ENCODE measurements at regions not wholly inside any gene's neighbourhood (a gene's known extent, or its start where the extent isn't known, plus 50 kb on each side); places are given as distances from the start of the nearest gene placed in this dataset.
"Not testable (repeated sequence)": the region's sequence is repeated elsewhere in the genome, so short reads cannot be mapped to it uniquely, and the experiment has no call there.

DNA sequence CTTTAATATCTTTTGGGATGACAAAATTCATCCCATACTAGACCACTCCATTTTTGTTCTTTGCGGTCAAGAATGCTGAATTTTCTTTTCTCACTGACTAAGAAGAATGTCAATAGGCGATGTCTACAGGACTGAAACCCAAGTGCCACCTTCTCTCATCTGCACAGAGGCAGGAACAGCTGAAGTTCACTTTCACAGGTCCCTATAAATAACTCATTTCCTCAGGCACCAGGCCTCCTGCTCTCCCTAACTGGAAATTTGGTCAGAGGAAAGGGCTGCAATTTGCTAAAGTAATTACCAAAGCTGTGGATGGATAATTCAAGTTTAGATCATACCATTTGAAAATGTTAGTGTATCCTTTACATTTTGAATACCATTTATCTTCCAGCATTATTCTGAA lies 142.9 kb downstream of the DIRAS2 start:
- no peak for DNase-seq (ENCODE audit: low read depth)

DNA sequence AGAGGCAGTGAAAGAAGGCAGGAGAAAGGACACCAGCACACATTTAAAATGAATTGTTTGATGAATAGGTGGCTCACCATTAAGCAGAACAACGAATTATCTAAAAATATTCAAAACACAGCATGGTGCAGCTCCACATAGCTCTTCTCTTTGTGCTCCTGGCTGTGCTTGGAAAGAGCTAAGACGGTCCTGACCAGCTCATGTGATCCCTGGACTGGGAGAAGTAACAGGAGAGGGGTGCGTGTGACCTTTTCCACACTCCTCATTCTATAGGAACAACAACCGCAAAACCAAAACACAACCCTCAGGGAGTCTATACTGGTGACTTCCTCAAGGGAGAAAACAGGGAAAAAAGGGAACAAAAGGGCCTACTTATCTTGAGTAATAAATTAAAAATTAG lies 140.5 kb downstream of the DIRAS2 start:
- no peak for DNase-seq (ENCODE audit: low read depth)

DNA sequence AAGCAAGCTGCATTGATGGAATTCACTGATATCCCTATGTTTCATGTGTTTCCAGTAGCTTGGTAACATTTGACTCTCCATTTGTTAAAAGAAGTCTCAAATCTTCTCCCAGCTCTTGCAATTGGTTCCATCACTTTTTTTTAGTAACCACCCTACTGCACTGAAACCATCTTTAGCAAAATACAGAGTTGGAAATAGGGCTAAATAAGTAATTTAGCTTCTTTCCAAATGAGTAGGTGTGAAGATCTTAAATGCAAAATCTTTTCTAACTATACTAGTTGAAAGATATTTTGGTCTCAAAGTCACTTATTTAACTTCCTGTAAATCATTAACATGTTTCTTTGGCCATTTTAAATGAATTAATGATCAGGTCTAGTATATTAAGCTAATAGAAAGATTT lies 138.1 kb downstream of the DIRAS2 start:
- DNase-seq (ENCODE audit: low read depth): no peak

DNA sequence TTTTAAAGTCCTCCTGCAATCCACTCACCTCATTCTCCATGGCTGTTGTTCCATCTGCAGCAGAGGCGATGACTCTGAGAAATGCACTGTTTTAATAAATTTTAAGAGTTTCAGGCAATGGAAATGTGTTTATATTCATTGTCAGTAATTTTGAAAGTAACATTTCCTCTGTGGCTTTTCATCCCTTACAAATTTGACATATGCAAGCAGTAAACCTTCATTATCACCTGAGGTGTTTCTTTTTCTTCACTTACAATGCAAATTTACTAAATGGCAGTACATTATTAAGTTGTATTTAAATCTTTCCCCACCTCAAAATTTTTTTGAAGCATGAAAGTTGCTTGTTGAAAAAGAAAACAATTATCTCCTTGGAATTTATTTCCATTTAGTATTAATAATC lies 136.9 kb downstream of the DIRAS2 start:
- DNase-seq (ENCODE audit: low read depth): no peak

DNA sequence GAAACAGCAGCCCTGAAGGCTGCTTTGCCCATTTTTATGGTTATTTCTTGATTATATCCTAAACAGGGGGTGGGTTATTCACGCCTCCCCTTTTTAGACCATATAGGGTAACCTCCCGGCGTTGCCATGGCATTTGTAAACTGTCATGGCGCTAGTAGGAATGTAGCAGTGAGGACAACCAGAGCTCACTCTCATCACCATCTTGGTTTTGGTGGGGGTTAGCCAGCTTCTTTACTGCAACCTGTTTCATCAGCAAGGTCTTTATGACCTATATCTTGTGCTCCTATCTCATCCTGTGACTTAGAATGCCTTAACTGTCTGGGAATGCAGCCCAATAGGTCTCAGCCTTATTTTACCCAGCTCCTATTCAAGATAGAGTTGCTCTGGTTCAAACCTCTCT lies 136.2 kb downstream of the DIRAS2 start:
- not testable (repeated sequence) for DNase-seq (ENCODE audit: low read depth)

DNA sequence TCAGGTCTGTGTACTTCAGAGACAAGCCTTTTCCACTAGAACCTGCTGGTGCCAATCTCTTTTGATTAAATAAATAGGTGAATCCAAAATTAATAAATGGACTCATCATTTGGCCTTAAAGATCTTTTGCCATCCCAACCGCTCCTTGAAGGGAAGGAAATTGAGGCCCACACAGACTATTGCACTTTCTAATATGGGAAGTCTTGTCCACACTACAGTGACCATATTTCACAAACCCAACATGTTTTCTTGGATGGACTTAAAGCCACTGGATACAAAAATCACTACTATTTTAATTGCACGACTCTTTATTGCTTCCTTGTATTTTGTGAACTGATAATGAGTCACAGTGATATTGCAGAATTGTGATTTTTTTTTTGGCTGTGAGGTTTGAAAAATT lies 135.0 kb downstream of the DIRAS2 start:
- no peak for DNase-seq (ENCODE audit: low read depth)

DNA sequence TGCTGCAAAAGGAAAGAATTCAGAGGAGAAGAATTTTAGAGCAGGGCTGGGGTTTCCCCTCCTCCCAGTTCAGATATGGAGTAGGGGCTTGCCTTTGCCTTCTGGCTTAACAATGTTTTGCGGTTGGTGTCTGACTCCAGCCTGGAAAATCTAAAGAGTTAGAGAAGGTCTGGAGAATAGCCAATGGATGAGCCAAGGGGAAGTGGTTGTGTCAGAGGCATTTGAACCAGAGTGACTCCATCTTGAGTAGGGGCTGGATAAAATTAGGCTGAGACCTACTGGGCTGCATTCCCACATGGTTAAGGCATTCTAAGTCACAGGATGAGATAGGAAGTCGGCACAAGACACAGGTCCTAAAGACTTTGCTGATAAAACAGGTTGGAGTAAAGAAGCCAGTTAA lies 133.7 kb downstream of the DIRAS2 start:
- peak; percentile 53 for DNase-seq (ENCODE audit: low read depth)

DNA sequence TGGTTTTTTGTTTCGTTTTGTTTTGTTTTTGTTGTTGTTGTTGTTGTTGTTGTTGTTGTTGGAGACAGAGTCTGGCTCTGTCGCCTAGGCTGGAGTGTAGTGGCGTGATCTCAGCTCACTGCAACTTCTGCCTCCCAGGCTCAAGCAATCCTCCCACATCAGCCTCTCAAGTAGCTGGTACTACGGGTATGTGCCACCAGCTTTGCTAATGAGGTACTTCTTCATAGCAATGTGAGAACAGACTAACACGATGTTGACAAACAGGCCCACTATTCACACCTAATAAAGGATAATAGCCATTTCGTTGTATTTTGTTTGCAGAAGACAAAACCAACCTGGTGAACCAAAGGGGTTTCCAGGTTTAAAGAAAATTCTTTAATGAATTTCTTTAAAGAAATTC lies 130.9 kb downstream of the DIRAS2 start:
- DNase-seq (ENCODE audit: low read depth): no peak

DNA sequence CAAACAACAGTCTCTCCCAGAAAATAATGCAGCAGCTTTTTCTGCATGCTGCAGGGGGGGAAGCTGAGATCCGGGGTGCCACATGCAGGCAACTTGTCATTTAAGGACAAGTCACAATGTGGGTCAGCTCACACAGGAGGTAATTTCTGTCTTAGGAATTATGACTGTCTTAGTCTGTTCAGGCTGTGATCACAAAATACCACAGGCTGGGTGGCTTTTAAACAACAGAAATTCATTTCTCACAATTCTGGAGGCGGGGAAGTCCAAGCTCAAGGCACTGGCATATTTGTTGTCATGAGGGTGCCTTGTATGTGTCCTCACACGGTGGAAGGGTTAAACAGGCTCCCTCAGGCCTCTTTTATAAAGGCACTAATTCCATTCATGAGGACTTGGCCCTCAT lies 127.7 kb downstream of the DIRAS2 start:
- DNase-seq (ENCODE audit: low read depth): no peak

DNA sequence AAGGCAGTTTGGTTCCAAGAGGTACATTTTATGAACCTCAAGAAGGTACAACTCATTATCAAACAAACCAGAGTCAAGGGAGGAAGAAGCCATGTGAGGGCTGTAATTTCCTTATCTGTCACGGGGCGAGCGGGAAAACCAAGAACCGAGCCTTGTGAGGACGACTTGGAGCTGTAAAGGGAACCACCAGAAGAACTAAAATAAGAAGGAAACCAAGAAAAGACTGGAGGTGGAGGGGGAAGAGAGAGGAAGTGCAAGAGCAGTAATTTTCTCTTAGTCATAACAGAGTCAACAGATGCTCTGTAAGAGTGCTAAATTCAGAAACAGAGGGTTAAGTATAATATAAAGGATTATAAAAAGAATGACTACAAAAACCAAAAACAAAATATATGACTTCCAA lies 127.1 kb downstream of the DIRAS2 start:
- DNase-seq (ENCODE audit: low read depth): peak; percentile 4

DNA sequence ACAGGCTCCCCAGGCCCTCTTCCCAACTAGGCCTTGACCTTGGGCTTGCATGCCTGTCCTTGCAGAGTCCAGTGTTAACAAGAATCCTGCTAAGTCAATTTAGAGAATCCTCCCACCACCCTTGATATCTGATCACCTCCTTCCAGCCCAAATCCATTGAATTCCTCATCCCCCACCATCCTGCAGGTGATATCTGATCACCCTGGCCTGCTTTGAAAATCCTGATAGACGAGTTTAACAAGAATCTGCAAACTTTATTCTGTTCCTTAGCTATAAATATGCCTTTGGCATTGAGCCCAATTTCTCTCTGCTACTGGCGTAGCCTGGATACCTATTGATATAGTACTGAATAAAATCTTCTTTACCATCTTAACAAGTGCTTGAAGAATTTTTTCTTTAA lies 125.5 kb downstream of the DIRAS2 start:
- no peak for DNase-seq (ENCODE audit: low read depth)

DNA sequence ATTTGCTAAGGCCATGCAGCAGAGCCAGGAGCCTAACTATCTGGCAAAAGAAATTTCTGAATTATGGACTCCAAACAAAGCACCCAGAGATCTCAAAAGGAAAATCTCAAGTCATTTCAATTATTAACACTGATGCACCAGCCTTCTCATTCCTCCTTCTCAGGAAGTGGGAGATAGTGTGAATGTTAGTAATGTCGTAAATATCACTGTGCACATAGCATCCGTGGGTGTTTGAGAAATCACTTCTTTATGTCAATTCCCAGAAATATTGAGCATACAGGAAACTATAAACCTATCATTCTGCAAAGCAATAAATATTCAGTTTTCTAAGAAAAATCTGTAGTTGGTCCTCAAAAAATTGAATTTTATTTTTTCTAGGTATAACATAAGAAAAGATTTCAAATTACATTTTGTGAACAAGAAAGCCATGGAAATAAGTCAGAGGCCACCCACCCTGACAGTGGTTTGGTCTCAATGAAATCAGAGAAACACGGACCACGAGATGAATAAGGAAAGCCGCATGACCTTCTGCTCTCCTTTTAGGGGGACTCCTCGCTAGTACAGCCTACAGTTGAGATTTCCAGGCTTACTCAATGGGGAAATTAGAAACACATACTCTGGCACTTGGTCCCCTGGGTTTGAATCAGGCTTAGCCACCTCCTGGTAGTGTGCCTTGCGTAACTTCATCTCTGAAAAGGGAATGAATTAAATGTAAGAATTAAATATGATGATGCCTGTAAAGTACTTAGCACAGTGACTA lies 120.6 kb downstream of the DIRAS2 start:
- DNase-seq (ENCODE audit: low read depth): no peak

DNA sequence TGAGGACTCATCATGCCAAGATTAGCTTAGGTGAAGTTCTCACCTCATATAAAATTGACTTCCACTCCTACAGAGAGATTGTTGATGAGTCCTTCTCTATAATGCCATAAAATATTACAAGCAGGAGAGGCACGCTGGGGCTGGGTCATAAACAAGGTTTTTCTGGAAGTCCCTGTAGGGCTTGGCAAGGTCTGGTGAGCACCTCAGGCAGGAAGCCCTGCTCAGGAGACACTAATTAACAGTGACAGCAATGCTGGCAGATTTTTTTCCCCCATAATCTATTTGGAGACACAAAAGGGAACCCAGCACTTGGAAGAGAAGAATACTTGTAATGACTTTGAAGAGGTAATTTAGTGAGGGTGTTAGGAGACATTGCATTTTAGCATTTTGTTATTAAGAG lies 118.7 kb downstream of the DIRAS2 start:
- no peak for DNase-seq (ENCODE audit: low read depth)

DNA sequence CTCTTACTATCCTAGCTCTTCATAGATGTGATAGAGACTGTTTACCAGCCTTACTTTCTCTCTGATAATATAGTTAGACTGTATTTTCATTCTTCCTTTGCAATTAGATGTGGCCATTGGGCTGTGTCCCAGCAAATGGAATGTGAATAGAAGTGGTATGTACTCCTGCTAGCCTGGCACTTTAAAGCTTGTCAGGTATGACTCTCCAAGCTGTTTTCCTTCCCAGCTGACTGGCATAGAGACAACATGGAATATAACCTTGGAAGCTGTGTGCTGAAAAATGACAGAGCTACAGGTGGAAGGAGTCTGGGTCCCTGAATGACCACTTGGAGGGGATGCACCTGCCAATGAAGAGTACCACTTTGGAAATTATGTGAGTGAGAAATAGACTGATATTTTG lies 116.2 kb downstream of the DIRAS2 start:
- DNase-seq (ENCODE audit: low read depth): no peak

DNA sequence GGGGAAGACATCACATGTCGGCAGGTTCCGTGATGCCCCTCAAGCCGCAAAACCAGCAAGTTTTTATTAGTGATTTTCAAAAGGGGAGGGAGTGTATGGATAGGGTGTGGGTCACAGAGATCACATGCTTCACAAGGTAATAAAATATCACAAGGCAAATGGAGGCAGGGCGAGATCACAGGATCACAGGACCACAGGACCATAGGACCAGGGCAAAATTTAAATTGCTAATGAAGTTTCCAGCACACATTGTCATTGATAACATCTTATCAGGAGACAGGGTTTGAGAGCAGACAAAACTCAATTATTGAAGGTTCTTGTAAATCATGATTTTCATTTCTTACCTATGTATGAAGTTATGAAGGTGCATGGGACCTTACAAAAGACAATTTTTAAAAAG lies 106.5 kb downstream of the DIRAS2 start:
- not testable (repeated sequence) for DNase-seq (ENCODE audit: low read depth)

DNA sequence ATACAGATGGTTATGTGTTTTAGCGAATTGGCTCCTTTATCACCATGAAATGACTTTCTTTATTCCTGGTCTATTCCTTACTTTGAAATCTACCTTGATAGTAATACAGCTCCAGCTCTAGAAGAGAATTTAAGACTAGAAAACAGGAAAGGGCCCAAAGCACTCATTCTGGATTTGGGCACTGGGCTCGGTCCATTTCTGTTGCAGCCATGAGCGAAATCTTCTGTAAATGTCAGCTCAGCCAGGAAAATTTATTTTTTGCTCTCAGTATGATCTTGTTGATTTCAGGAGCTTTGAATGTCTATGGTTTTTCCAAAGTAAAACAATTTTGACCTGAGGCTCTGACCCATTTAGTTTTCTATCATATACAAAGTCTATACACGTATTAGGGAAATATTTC lies 104.1 kb downstream of the DIRAS2 start:
- no peak for DNase-seq (ENCODE audit: low read depth)

DNA sequence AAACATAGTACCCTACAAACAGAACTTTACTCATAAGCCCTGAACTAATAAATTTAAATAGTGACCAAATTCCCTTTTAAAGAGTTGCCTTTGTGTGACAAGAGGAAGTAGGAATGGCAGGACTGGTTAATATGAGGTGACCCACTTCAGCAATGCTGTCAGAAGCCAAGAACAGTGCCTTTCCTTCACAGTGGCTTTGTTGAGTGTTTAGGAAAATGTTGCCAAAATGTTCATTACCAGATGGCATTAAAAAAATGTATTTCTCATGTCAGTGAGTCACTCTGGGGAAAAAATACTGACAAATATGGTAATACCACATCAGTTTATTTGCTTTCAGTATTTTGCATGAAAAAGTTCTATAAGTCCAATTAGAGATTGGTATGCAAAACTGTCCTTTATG lies 103.3 kb downstream of the DIRAS2 start:
- no peak for DNase-seq (ENCODE audit: low read depth)

DNA sequence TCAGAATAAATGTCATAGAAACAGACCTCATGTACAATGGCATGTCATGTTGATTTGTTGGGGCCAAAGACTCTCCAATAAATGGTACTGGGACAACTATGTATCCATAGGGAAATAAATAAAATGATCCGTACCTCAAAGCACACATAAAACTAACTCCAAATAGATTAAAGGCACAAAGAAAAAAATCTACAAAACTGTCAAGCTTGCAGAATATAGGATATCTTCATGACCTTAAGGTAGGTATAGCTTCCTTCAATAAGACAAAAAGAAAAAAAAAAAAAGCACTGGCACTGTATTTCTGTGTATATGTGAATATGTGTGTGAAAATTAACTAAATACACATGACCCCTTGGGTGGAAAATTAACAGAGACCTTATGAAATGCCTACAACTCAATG lies 101.9 kb downstream of the DIRAS2 start:
- DNase-seq (ENCODE audit: low read depth): no peak

DNA sequence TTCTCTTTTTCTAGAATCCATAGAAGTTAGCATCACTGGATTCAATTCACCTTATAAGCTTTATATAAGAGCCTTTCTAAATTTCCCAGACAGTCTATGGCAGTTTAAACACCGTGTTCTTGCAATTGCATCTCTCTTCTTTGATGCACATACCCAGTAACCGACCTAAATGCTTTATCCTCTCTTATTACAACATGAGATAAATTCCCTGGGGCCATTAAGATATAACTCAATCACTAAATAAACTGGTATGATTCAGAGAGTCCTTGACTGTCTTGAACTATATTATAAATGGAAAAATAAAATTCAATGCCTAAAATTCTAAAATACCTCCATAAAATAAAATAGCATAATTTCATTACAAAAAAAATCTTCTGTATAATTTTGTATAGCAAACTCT lies 98.1 kb downstream of the DIRAS2 start:
- DNase-seq (ENCODE audit: low read depth): no peak

DNA sequence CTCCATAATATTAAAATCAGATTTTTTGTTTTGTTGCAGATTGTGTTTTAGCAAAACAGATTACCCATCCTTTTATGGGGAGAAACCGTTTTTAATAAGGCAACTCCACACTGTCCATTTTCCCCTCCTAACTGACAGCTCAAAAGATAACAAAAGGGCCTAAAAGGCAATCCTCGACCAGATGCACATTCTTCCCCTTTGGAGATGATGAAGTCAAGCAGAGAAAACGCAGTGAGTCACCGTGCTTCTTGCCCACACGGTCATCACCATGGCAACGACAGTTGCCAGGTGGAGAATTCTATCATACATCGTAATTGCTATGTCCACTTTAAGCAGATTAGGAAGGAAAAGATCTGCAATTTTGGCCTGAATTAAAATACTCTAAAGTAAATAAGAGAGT lies 96.4 kb downstream of the DIRAS2 start:
- peak; percentile 82 for DNase-seq (ENCODE audit: low read depth)

DNA sequence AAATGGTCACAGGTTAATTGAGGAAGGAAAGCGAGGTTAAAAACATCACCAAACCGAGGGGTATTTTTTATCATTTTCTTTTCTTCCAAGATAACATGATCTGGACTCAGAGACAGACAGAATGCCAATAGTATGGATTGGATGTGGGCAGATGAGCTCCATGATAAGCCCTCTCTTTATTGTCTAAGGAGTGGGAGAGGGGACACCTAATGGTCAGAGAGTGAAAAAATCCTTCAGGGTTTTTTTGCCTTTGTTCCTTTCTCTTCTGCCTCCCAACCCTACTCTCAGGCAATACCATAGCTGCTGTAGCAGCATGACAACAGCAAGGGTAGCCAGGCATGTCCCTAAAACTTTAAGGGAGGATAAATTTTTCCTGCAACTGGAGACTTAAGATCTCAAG lies 94.7 kb downstream of the DIRAS2 start:
- DNase-seq (ENCODE audit: low read depth): peak; percentile 5

DNA sequence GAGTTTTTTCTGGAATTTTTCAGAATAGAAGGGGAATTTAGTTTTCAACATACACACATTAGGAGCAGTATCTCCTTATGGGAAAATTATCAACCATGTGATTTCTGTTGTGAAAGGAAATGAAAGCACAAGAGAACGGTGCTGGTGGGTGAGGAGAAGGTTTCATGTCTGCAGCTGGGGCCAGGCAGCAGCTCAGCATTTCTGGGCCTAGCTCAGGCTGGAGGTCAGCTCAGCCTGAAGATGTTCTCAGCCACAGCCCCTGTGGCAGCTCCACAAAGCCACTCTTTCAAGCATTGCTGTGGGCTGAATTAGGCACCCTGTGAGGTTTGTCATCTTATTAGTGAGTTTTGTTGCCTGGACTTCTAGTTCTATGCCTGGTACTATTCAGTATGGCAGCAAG lies 90.3 kb downstream of the DIRAS2 start:
- no peak for DNase-seq (ENCODE audit: low read depth)

DNA sequence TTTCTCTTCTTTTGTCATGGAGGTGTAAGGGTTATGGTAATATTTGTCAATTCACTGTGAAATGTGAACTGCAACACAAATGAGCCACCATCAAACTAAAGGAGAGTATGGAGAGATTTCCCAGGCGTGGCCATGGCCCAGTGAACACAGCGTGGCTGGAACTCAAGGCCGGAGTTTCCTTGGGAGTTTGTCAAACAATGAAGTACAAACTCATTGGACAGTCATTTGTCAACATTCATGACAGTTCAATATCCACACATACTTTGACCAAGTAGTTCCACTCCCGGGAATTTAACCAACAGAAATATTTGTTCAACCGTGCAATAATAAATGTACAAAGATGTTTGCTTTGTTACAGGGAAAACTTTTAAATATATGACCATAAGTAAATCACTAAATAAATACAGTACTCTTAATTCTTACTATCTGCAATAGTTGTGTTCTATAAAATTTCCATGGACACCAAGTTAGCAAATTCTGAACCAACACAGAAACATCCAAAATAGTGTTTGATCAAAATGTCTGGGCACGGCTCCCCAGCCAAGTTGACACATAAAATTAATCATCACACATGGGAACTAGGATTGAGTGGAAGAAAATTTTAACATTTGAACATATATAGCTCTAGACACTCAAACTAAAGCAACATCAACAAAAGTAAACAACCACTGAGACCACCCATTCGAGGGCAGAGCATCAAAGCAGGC lies 87.1 kb downstream of the DIRAS2 start:
- no peak for DNase-seq (ENCODE audit: low read depth)

All from HT1080 (cell line).